ENCODE measurements at regions not wholly inside any gene's neighbourhood (a gene's known extent, or its start where the extent isn't known, plus 50 kb on each side); places are given as distances from the start of the nearest gene placed in this dataset.

GRCh38 chr13:66212511-66212910 is 1017.6 kb downstream of the PCDH9 start:
- no peak for TF ChIP-seq CTCF (IDR thresholded peaks at IDR 0.05; ENCODE audit: unreplicated experiment)
- Mint-ChIP-seq H3K4me1 (ENCODE audit: low read depth) (no peaks in the 10 kb centered on the region), H3K36me3 (ENCODE audit: insufficient read depth) (peaks cover 2% of the 10 kb centered on the region), H3K27ac (no peak overlapping the region), H3K9me3 (ENCODE audit: low read depth) (no peaks in the 10 kb centered on the region), H3K4me3 (ENCODE audit: low read depth) (no peak overlapping the region), H3K27me3 (no peaks in the 10 kb centered on the region)
- no peak for DNase-seq (ENCODE audit: low spot score, unreplicated experiment)

GRCh38 chr13:66210677-66211076 is 1019.5 kb downstream of the PCDH9 start:
- no peak for TF ChIP-seq CTCF (IDR thresholded peaks at IDR 0.05; ENCODE audit: unreplicated experiment)
- Mint-ChIP-seq H3K27me3 (no peaks in the 10 kb centered on the region), H3K4me1 (ENCODE audit: low read depth) (no peaks in the 10 kb centered on the region), H3K9me3 (ENCODE audit: low read depth) (peaks cover 6% of the 10 kb centered on the region), H3K4me3 (ENCODE audit: low read depth) (no peak overlapping the region), H3K36me3 (ENCODE audit: insufficient read depth) (peaks cover under 1% of the 10 kb centered on the region), H3K27ac (no peak overlapping the region)
- no peak for DNase-seq (ENCODE audit: low spot score, unreplicated experiment)

GRCh38 chr13:66208589-66208988 is 1021.5 kb downstream of the PCDH9 start:
- no peak for DNase-seq (ENCODE audit: low spot score, unreplicated experiment)
- no peaks in the 10 kb centered on the region for H3K27me3 Mint-ChIP-seq
- TF ChIP-seq CTCF (IDR thresholded peaks at IDR 0.05; ENCODE audit: unreplicated experiment) = no peak
- H3K36me3 Mint-ChIP-seq (ENCODE audit: insufficient read depth) = no peaks in the 10 kb centered on the region
- H3K27ac Mint-ChIP-seq = no peak overlapping the region
- peaks cover 6% of the 10 kb centered on the region for H3K9me3 Mint-ChIP-seq (ENCODE audit: low read depth)
- no peaks in the 10 kb centered on the region for H3K4me1 Mint-ChIP-seq (ENCODE audit: low read depth)
- no peak overlapping the region for H3K4me3 Mint-ChIP-seq (ENCODE audit: low read depth)

- TF ChIP-seq CTCF (IDR thresholded peaks at IDR 0.05; ENCODE audit: unreplicated experiment) = no peak
These were observed 1022.5 kb downstream of the PCDH9 start for GRCh38 chr13:66207610-66208009.

GRCh38 chr13:66205807-66206206 is 1024.3 kb downstream of the PCDH9 start:
- Mint-ChIP-seq H3K36me3 (ENCODE audit: insufficient read depth) (no peaks in the 10 kb centered on the region), H3K27me3 (no peaks in the 10 kb centered on the region), H3K9me3 (ENCODE audit: low read depth) (peaks cover 6% of the 10 kb centered on the region), H3K27ac (no peak overlapping the region), H3K4me3 (ENCODE audit: low read depth) (no peak overlapping the region), H3K4me1 (ENCODE audit: low read depth) (no peaks in the 10 kb centered on the region)
- DNase-seq (ENCODE audit: low spot score, unreplicated experiment) = no peak
- TF ChIP-seq CTCF (IDR thresholded peaks at IDR 0.05; ENCODE audit: unreplicated experiment) = no peak

More at GRCh38 chr13:66207610-66208009, 1022.5 kb downstream of the PCDH9 start:
- DNase-seq (ENCODE audit: low spot score, unreplicated experiment) = no peak
- no peaks in the 10 kb centered on the region for H3K36me3 Mint-ChIP-seq (ENCODE audit: insufficient read depth)
- no peaks in the 10 kb centered on the region for H3K4me1 Mint-ChIP-seq (ENCODE audit: low read depth)
- peaks cover 6% of the 10 kb centered on the region for H3K9me3 Mint-ChIP-seq (ENCODE audit: low read depth)
- H3K27me3 Mint-ChIP-seq = no peaks in the 10 kb centered on the region
- no peak overlapping the region for H3K4me3 Mint-ChIP-seq (ENCODE audit: low read depth)
- no peak overlapping the region for H3K27ac Mint-ChIP-seq
